D721Med (cell line): ENCODE measurements at regions not wholly inside any gene's neighbourhood (a gene's known extent, or its start where the extent isn't known, plus 50 kb on each side); places are given as distances from the start of the nearest gene placed in this dataset.

Source experiments
- DNase-seq: peaks from one replicate; pipeline ENCODE4 v3.0.0; 2011; ENCODE audit warnings: low spot score; ENCODE audit not compliant: insufficient read length
- FAIRE-seq: peaks from 2 replicates; lab custom pipeline; 2011; peaks lifted over from hg19 to GRCh38; lab: Jason Lieb, UNC
- TF ChIP-seq, protein P1 (sequence below): IDR thresholded peaks from 2 replicates; pipeline ENCODE4 v1.5.1; 2012; ENCODE audit warnings: mild to moderate bottlenecking, control low read depth; ENCODE audit not compliant: insufficient read depth; ENCODE audit errors: missing control alignments

DNA sequence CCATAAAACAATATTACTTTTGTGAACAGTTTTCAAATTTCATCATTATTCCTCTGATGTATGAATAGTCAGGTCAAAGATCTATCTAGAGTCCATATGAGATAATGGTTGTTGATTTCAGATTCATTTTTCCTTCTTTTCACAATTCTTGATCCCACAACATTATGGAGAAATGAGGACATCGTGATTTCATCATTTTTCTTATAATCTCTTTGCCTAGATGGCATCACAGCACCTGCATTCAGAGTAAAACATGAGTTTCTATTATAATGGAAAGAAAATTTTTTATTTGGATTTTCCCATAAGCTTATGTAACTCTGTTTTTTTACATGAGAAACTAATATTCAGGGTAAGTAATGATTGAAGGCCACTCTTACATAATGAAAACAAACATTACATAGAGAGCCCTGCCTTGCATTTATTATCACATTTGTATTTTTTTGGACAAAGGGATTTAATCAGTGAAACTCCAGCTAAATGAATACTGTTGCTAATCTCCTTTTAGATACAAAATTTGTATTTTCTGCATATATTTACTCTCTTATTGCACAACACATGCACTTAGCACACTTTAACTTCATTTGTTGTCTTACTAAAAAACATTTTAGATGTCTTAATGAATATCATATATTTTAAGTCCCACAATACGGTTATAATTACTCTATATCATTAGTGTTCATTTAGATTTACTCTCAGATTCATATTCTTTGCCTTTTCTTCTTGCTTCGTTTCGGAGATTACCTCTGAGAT lies 188.4 kb upstream of the KYNU start:
- DNase-seq: no peak
- no peak for FAIRE-seq
- TF ChIP-seq, protein P1, sequence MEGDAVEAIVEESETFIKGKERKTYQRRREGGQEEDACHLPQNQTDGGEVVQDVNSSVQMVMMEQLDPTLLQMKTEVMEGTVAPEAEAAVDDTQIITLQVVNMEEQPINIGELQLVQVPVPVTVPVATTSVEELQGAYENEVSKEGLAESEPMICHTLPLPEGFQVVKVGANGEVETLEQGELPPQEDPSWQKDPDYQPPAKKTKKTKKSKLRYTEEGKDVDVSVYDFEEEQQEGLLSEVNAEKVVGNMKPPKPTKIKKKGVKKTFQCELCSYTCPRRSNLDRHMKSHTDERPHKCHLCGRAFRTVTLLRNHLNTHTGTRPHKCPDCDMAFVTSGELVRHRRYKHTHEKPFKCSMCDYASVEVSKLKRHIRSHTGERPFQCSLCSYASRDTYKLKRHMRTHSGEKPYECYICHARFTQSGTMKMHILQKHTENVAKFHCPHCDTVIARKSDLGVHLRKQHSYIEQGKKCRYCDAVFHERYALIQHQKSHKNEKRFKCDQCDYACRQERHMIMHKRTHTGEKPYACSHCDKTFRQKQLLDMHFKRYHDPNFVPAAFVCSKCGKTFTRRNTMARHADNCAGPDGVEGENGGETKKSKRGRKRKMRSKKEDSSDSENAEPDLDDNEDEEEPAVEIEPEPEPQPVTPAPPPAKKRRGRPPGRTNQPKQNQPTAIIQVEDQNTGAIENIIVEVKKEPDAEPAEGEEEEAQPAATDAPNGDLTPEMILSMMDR: no peak

GRCh38 chr2:142687509-142687908 lies 190.0 kb upstream of the KYNU start:
- TF ChIP-seq, protein P1: no peak
- FAIRE-seq (no peak), DNase-seq (no peak)

- FAIRE-seq (no peak), DNase-seq (no peak)
- TF ChIP-seq, protein P1: no peak
Measured at GRCh38 chr2:142687075-142687474, 190.4 kb upstream of the KYNU start.

DNA sequence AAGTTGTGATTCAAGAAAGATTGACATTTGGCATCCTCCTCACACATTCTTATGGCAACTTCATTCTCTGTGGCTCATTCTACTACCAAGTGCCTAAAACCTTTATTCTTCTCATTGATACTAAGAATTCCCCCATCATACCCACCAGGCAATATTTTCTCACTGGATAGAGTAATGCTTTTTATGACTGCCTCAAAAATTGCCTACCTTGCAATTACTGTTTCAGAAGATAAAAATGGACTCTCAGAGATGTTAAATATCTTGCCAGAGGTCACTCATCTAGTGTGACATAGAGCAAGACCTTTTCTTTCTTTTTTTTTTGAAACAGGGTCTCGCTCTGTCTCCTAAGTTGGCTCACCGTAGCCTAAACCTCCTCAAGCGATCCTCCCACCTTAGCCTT lies 192.8 kb upstream of the KYNU start:
- DNase-seq (no peak), FAIRE-seq (no peak)
- TF ChIP-seq, protein P1: no peak

GRCh38 chr2:142682528-142682927 lies 194.9 kb upstream of the KYNU start:
- no peak for DNase-seq
- no peak for FAIRE-seq

GRCh38 chr2:142681952-142682351 lies 195.5 kb upstream of the KYNU start:
- TF ChIP-seq, protein P1: no peak
- FAIRE-seq (no peak), DNase-seq (no peak)

More at GRCh38 chr2:142682528-142682927, 194.9 kb upstream of the KYNU start:
- TF ChIP-seq, protein P1: peak; percentile 0

GRCh38 chr2:142678164-142678563 lies 199.3 kb upstream of the KYNU start:
- TF ChIP-seq, protein P1: no peak
- FAIRE-seq: no peak
- DNase-seq: no peak
